ENCODE measurements at regions not wholly inside any gene's neighbourhood (a gene's known extent, or its start where the extent isn't known, plus 50 kb on each side); places are given as distances from the start of the nearest gene placed in this dataset.

DNA sequence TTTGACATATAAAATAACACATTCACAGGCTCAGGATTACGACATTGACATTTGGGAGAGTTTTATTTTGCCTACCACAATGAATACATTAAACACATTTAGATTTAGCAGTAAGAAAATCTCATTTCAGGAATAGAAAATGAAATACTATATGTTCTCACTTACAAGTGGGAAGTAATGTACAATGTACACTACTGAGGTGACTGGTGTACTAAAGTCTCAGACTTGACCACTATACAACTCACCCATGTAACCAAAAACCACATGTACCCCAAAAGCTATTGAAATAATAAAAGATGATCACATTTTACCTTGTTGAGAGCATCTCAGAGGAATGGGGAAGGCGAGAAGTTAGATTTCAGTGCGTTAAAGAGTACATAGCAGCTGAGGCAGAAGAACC is 1202.4 kb upstream of the SEMA6A start:
- TF ChIP-seq, protein P1, sequence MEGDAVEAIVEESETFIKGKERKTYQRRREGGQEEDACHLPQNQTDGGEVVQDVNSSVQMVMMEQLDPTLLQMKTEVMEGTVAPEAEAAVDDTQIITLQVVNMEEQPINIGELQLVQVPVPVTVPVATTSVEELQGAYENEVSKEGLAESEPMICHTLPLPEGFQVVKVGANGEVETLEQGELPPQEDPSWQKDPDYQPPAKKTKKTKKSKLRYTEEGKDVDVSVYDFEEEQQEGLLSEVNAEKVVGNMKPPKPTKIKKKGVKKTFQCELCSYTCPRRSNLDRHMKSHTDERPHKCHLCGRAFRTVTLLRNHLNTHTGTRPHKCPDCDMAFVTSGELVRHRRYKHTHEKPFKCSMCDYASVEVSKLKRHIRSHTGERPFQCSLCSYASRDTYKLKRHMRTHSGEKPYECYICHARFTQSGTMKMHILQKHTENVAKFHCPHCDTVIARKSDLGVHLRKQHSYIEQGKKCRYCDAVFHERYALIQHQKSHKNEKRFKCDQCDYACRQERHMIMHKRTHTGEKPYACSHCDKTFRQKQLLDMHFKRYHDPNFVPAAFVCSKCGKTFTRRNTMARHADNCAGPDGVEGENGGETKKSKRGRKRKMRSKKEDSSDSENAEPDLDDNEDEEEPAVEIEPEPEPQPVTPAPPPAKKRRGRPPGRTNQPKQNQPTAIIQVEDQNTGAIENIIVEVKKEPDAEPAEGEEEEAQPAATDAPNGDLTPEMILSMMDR (IDR thresholded peaks at IDR 0.05), result no peak
- TF ChIP-seq POLR2A (IDR thresholded peaks at IDR 0.05) (no peak), POLR2AphosphoS5 (IDR thresholded peaks at IDR 0.05) (no peak)
